ENCODE measurements at regions not wholly inside any gene's neighbourhood (a gene's known extent, or its start where the extent isn't known, plus 50 kb on each side); places are given as distances from the start of the nearest gene placed in this dataset.

DNA sequence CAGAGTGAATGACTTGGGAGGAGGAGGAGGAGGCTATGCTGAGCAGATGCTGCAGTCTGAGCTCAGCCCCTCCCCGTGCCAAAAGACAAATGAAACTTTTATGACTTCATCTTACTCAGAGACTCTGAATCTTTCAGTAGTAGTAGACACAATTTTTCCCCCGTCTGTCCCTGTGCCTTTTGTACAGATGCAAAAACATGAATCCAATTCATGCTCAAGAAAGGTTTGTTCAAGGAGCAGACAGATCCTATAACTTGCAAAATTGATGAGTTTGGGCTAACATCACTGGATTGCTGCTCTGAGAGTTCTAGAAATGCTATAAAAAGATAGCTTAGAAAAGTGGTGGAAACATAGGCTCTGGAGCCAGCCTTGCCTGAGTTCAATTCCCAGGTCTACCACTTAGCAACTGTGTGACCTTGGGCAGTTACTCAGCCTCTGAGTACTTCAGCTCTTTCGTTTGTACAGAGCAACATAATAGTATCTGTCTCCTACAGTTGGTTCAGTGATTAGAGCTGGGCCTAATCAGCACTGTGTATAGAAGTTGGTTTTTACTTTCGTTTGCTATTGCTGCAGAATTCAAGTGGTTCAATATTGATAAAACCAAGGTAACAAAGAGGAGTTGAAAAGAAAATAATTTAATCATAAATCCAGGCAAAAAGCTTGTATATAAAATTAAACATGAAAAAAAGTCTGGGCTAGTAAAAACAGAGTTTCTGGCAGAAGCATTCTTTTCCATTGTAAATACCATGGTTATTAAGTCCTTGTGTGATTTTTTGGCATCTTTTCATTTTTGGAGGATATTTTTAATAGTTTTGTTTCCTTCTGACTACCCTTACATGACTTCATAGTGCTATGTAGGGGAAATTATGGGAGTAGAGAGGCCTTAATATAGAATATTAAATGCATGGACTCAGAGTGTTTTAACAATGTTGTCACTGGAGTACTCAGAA lies 174.2 kb upstream of the ZNF32 start:
- H3K4me3 Mint-ChIP-seq: no peak overlapping the region
- ATAC-seq (replicated peaks): peak; percentile 73

DNA sequence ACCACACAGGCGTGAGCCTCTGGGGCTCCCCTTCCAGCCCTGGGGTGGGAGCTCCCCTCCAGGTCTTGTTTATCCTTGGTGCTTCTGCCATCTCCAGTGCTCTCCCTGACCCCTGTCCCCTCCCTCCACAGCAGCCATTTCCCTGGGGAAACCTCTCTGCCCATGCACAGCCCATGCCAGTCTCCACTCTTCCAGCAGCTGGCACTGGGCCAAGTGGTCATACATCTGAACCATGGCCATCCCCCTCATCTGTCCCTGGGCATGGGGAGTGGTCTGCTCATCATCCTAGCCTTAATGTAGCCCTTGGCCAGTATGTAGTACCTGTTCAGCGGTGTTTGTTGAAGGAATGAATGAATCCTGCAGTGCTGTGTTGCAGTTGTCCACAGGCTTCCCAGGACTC lies 172.4 kb upstream of the ZNF32 start:
- H3K27ac Mint-ChIP-seq: no peak overlapping the region
- H3K4me3 Mint-ChIP-seq: no peak overlapping the region
- no peaks in the 10 kb centered on the region for H3K27me3 Mint-ChIP-seq
- H3K36me3 Mint-ChIP-seq (ENCODE audit: low read depth): no peaks in the 10 kb centered on the region
- H3K9me3 Mint-ChIP-seq: no peaks in the 10 kb centered on the region
- H3K4me1 Mint-ChIP-seq: peaks cover 14% of the 10 kb centered on the region
- ATAC-seq (replicated peaks): no peak

More for the DNA sequence above, 174.2 kb upstream of the ZNF32 start:
- no peak overlapping the region for H3K27ac Mint-ChIP-seq
- H3K27me3 Mint-ChIP-seq: no peaks in the 10 kb centered on the region
- H3K4me1 Mint-ChIP-seq: peaks cover 4% of the 10 kb centered on the region
- H3K9me3 Mint-ChIP-seq: no peaks in the 10 kb centered on the region
- H3K36me3 Mint-ChIP-seq (ENCODE audit: low read depth): no peaks in the 10 kb centered on the region

DNA sequence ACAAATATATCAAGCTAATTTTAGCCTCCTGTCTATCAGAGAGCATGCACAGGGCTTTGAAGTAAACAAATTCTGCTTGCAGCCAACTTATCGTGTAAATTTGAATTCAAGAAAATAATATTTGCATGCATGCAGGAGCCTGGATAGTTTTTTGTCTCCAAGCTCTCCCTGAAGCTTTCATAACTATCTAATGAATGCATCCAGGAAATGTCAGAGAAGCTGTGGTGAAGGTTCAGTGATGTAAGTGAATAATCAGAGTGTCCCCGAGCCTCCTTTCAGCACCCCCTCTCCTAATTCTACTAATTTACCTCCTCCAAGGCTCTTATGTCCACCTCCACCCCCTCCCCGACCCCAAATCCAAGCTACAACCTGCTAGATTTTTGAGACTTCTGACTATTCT lies 172.0 kb upstream of the ZNF32 start:
- Mint-ChIP-seq H3K36me3 (ENCODE audit: low read depth) (no peaks in the 10 kb centered on the region), H3K27ac (no peak overlapping the region)
- ATAC-seq (replicated peaks): no peak

DNA sequence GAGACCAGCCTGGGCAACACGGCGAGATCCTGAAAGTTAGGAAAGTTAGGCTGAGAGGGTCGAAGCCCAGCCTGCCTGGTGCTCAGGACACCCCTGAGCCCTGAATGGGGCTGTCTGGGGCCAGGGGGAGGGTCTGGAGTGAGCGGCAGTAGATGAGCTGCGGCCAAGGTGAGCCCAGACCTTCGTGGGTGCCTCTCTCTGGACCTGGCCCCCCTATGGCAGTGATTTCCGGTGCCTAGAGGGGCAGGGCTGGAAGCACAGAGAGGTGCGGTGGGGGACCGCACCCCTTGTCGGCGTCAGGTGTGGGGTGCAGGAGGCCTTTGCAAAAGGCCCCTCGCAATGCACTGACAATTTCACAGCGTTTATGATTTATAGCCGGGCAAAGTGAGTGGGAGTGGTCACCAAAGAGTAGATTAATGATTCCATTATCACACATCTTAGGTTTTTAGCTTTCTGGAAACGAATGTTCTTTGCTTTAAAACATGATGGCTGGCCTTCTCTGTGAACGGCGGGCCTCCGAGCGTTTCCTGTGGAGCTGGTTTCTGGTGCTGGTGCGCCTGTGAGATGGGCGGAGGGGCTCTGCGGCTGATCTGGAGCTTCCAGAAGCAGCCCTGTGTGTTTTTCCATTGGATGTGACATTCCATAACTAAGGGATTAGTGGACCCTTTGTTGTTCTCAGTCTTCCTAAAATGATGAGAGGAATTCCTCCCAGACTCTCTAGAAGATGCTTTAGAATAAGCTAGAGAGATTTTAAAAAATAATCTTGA lies 171.0 kb upstream of the ZNF32 start:
- no peak for ATAC-seq (replicated peaks)
- H3K4me1 Mint-ChIP-seq: peaks cover 24% of the 10 kb centered on the region
- H3K27ac Mint-ChIP-seq: no peak overlapping the region
- H3K27me3 Mint-ChIP-seq: no peaks in the 10 kb centered on the region
- H3K36me3 Mint-ChIP-seq (ENCODE audit: low read depth): no peaks in the 10 kb centered on the region
- H3K9me3 Mint-ChIP-seq: no peaks in the 10 kb centered on the region
- no peak overlapping the region for H3K4me3 Mint-ChIP-seq

More for the DNA sequence above, 172.0 kb upstream of the ZNF32 start:
- H3K4me1 Mint-ChIP-seq: peaks cover 18% of the 10 kb centered on the region
- H3K4me3 Mint-ChIP-seq: no peak overlapping the region
- H3K9me3 Mint-ChIP-seq: no peaks in the 10 kb centered on the region
- no peaks in the 10 kb centered on the region for H3K27me3 Mint-ChIP-seq

DNA sequence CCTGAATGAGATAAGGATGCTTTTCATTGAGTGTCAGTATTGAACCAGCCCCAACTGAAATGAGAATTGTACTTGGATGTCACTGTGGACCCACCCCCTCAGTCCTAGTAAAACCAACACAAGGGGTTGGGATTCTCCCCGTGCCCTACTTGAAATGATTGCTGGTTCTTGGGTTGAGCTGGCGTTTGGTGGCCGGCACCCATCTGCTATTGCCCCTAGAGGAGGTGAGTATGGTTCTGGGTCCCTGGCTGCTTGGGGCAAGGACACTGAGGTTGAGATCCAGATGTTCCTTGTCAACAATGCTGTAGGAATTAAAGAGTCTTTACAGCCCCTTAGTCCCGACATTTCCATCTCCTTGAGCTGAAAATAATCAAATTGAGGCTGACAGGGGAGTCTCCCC lies 170.0 kb upstream of the ZNF32 start:
- Mint-ChIP-seq H3K9me3 (no peaks in the 10 kb centered on the region), H3K36me3 (ENCODE audit: low read depth) (no peaks in the 10 kb centered on the region), H3K4me1 (peaks cover 24% of the 10 kb centered on the region), H3K27ac (no peak overlapping the region), H3K4me3 (no peak overlapping the region), H3K27me3 (no peaks in the 10 kb centered on the region)
- no peak for ATAC-seq (replicated peaks)

DNA sequence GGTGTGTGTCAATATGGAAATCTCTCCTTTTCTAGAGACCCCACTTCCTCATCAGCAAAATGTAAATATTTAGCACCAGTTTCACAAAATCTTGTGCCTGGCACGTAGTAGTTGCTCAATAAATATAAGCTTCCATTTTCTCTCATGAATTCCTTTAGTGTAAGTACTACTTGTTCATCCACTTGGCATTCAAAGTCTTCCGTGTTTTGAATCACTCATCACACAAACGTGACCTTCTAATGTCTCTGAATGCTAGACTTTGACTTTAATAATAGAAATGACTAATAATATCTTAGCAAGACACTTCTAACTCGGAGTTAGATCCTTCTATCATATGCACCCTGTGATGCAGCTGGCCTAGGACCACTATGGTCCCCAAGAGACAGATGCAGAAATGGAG lies 168.7 kb upstream of the ZNF32 start:
- Mint-ChIP-seq H3K9me3 (no peaks in the 10 kb centered on the region), H3K4me1 (peaks cover 24% of the 10 kb centered on the region), H3K36me3 (ENCODE audit: low read depth) (no peaks in the 10 kb centered on the region), H3K27ac (no peak overlapping the region), H3K27me3 (no peaks in the 10 kb centered on the region), H3K4me3 (no peak overlapping the region)
- ATAC-seq (replicated peaks): no peak

DNA sequence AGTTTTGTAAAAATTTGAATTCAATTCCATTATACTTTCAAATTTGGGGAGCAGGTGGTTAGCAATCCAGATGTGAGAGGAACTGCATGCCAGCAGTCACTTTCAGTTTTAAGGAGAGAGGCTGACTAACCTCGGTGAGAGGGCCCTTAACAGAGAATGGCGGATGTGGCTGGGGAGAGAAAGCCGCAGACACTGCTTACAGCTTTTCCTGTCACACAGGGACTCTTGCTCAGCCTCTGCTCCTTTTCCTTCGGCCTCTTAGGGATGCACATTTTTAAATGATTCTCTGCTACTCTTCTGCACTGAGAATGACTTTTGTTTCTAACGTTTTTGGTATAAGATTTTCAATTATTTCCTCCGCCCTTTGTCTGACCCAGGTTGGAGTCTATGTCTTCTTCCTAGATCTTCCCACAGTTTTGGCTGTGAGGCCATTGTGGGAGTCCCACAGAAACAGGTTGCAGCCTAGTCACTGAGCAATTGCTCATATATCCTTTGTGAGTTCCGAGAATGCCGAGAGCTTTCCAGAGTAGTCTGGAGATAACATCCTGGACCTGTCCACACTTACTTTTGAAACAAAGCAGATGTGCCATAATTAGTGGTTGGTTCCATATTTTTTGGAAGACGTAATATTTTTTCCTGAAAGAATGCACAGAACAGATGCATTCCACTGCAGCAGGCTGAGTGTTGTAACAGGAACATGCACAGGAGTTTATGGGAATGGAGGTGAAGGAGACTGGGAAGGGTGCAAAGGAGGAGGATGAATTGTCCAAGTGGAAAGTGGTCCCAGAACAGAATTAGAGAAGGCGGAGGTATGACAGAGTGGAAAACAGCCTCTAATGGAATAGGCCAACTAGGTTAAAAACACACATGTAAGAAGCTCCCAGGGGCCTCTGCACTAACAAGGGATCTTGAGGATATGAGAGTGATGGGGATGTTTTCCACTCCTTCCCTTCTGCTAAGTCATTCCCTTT lies 168.0 kb upstream of the ZNF32 start:
- Mint-ChIP-seq H3K9me3 (no peaks in the 10 kb centered on the region), H3K27me3 (no peaks in the 10 kb centered on the region), H3K4me1 (peaks cover 24% of the 10 kb centered on the region), H3K27ac (peak overlapping the region; percentile 65), H3K4me3 (peak overlapping the region; percentile 64), H3K36me3 (ENCODE audit: low read depth) (no peaks in the 10 kb centered on the region)
- peak; percentile 96 for ATAC-seq (replicated peaks)

DNA sequence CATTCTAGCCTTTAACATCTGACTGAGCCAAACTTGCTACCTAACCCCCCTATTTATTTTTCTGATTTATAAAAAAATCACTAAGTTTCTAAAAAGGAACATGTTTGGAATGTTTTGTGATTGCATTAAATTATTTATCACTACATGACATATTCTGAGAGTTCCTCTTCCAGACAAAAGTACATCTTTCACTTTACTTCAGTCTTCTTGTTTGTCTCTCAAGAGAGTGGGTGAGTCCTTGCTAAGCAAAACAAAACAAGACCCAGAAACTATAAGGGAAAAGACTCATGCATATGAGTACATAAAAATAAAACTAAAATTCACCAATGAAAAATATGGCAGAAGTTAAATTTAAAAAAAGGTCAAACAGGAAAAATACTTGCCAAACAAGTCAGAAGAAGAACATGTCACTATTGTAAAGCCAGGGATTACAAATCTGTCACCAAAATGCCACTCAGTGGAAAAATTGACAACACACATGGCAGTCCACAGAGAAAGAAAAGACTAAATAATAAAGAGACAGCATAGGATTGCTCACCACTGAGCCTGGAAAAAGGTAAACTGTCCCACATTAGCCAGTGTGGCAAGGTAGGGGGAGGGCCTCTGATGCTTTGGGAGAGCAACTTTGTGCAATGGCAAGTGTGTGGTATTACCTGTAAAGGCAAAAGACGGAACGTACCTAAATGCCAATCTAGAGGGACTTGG lies 166.7 kb upstream of the ZNF32 start:
- H3K4me3 Mint-ChIP-seq: peak overlapping the region; percentile 64
- no peaks in the 10 kb centered on the region for H3K27me3 Mint-ChIP-seq
- peak; percentile 43 for ATAC-seq (replicated peaks)
- no peaks in the 10 kb centered on the region for H3K36me3 Mint-ChIP-seq (ENCODE audit: low read depth)
- H3K27ac Mint-ChIP-seq: peak overlapping the region; percentile 65
- H3K4me1 Mint-ChIP-seq: peaks cover 31% of the 10 kb centered on the region
- no peaks in the 10 kb centered on the region for H3K9me3 Mint-ChIP-seq

DNA sequence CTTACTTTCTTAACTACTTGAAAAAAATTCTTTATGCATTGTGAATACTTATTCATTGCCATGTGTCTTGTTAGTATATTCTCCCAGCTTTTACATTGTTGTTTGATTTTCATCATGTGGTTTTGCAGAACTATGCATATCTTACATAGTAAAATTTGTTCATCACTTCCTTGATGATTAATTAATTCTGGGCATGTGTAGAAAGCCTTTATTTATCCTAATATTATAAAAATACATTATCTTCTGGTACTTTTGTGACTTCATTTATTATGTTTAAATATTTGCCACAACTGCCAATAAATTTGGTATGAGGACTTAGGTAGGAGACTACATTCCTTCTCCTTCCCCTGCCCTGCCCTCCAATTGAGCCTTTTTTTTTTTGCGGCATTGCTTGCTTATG lies 166.0 kb upstream of the ZNF32 start:
- H3K27ac Mint-ChIP-seq: no peak overlapping the region
- no peaks in the 10 kb centered on the region for H3K27me3 Mint-ChIP-seq
- H3K4me3 Mint-ChIP-seq: no peak overlapping the region
- no peaks in the 10 kb centered on the region for H3K36me3 Mint-ChIP-seq (ENCODE audit: low read depth)
- ATAC-seq (replicated peaks): no peak
- H3K4me1 Mint-ChIP-seq: peaks cover 31% of the 10 kb centered on the region
- H3K9me3 Mint-ChIP-seq: no peaks in the 10 kb centered on the region

DNA sequence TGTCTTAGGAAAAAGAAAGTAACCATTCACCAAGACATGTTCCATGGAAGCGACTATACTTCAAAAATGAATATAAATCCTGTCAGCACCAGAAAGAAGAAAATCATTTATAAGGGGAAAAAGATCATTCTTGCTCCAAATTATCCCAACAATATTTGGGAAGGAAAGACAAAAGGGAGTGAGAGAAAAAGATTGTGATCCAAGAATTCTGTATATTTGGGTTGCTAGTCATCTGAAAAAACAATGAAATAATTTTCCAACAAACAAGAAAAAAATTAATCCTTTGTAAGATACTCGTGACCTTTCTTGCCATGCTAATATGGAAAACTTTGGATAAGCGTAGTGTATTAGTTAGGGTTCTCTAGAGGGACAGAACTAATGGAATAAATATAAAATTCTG lies 163.2 kb upstream of the ZNF32 start:
- Mint-ChIP-seq H3K4me1 (peaks cover 37% of the 10 kb centered on the region), H3K27me3 (no peaks in the 10 kb centered on the region), H3K4me3 (no peak overlapping the region), H3K36me3 (ENCODE audit: low read depth) (no peaks in the 10 kb centered on the region), H3K9me3 (no peaks in the 10 kb centered on the region), H3K27ac (no peak overlapping the region)
- no peak for ATAC-seq (replicated peaks)

DNA sequence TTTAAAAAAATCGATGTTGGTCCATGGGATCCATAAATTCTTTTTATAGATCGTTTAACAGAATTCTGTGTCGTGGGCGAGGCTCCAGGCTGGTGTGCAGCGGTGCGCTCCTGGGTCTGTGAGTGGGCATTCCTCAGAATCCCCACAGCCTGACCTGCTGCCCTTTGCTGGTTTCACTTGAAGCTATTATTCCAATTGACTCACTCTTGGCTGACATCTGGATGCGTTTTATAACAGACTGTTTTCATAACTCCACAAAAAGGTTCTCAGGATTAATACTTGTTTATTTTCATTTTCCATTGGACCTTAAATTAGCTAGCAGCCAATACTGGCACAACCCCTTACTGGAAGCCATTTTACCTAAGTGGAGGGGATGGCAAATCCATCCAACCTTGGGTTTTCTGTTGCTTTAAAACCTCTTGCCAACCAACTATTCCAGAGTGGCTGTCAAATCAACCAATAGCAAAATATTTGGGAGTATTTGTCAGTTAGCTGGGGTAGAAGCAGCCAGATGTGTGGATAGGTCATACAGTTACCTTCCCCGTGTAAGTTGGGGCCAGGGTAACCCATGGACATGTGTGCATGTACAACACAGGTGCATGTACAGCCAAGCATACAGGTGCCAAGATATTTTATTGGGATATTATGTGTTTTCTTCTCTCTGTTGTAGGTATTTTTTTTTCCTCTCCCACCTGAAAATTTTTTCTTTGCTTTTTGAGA lies 160.7 kb upstream of the ZNF32 start:
- H3K27ac Mint-ChIP-seq: no peak overlapping the region
- H3K4me3 Mint-ChIP-seq: no peak overlapping the region
- peaks cover 20% of the 10 kb centered on the region for H3K4me1 Mint-ChIP-seq
- ATAC-seq (replicated peaks): no peak
- peaks cover 3% of the 10 kb centered on the region for H3K27me3 Mint-ChIP-seq
- H3K36me3 Mint-ChIP-seq (ENCODE audit: low read depth): no peaks in the 10 kb centered on the region
- H3K9me3 Mint-ChIP-seq: no peaks in the 10 kb centered on the region

DNA sequence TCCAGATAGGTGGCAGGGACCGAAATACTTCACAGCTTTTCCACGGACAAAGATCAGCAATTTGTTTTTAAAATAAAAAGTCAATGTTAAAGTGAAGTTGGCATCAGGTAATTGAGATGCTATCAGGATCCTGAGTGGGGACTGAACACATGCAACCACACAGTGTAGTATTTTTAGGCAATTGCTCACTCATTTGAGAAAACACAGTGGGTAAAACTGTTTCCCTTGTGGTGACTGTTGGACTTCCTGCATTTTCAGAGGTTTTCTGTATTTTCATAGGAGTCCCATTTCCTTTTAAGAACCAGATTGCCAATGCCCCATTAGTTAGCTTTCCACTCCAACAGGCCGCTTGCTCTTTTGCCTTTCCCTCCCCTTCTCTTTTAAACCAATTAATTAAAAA lies 159.5 kb upstream of the ZNF32 start:
- Mint-ChIP-seq H3K27me3 (peaks cover 4% of the 10 kb centered on the region), H3K4me3 (peak overlapping the region; percentile 42), H3K9me3 (no peaks in the 10 kb centered on the region), H3K27ac (no peak overlapping the region), H3K4me1 (peaks cover 20% of the 10 kb centered on the region), H3K36me3 (ENCODE audit: low read depth) (no peaks in the 10 kb centered on the region)
- ATAC-seq (replicated peaks): peak; percentile 90

All from activated T-helper 17 cell treated with anti-CD3 and anti-CD28 coated beads, Interleukin-2, amount 50 U/mL, for 72 hours (primary cell).